K562 (cell line): ENCODE measurements at regions not wholly inside any gene's neighbourhood (a gene's known extent, or its start where the extent isn't known, plus 50 kb on each side); places are given as distances from the start of the nearest gene placed in this dataset.

Source experiments
- CEBPB ChIP-seq: fragments of 450-650 bp; IDR thresholded peaks from 2 replicates; pipeline ENCODE4 v1.6.1; 2016; ENCODE audit warnings: missing genetic modification characterization, missing compliant biosample characterization
- E2F5 ChIP-seq: sonication (generic); formaldehyde crosslinking; IDR thresholded peaks from 2 replicates; pipeline ENCODE4 v1.8.0; 2022; ENCODE audit warnings: mild to moderate bottlenecking, missing genetic modification reagents
- ETV1 ChIP-seq: fragments of 450-650 bp; conservative IDR thresholded peaks from 2 replicates; pipeline ENCODE4 v1.6.1; 2016; ENCODE audit warnings: missing genetic modification characterization, control low read depth, low read depth, missing compliant biosample characterization
- HMG20A ChIP-seq: fragments of 450-650 bp; formaldehyde crosslinking; conservative IDR thresholded peaks from 2 replicates; pipeline ENCODE4 v1.4.0; 2020; ENCODE audit warnings: mild to moderate bottlenecking, mixed read lengths
- MAFF ChIP-seq: IDR thresholded peaks from 2 replicates; pipeline ENCODE4 v1.6.1; 2012; ENCODE audit warnings: low read length, improper control_type of control experiment
- MEIS2 ChIP-seq: fragments of 450-650 bp; IDR thresholded peaks from 2 replicates; pipeline ENCODE4 v1.6.1; 2014; ENCODE audit warnings: mild to moderate bottlenecking; ENCODE audit not compliant: partially characterized antibody
- PURB ChIP-seq: sonication (generic); formaldehyde crosslinking; IDR thresholded peaks from 2 replicates; pipeline ENCODE4 v1.9.0; 2021; ENCODE audit warnings: low read depth, mild to moderate bottlenecking, missing genetic modification reagents
- RNF219 ChIP-seq: fragments of 250-450 bp; sonication (Bioruptor Pico); IDR thresholded peaks from 2 replicates; pipeline ENCODE4 v1.5.0; 2022; ENCODE audit warnings: mild to moderate bottlenecking
- ZBTB12 ChIP-seq: fragments of 250-450 bp; sonication (Bioruptor Pico); IDR thresholded peaks from 2 replicates; pipeline ENCODE4 v1.4.0; 2020
- ZBTB9 ChIP-seq: fragments of 450-650 bp; formaldehyde crosslinking; IDR thresholded peaks from 2 replicates; pipeline ENCODE4 v1.4.0; 2020; ENCODE audit warnings: mild to moderate bottlenecking, moderate library complexity
- ZNF133 ChIP-seq: fragments of 250-450 bp; sonication (Bioruptor Pico); IDR thresholded peaks from 2 replicates; pipeline ENCODE4 v1.4.0; 2020; ENCODE audit warnings: mild to moderate bottlenecking
- ZNF23 ChIP-seq: fragments of 250-450 bp; sonication (Bioruptor Pico); IDR thresholded peaks from 2 replicates; pipeline ENCODE4 v1.4.0; 2020; ENCODE audit warnings: mild to moderate bottlenecking
- ZNF512 ChIP-seq: IDR thresholded peaks from 2 replicates; pipeline ENCODE4 v1.6.1; 2016; ENCODE audit warnings: missing genetic modification characterization, missing compliant biosample characterization
- ZNF830 ChIP-seq: fragments of 250-450 bp; sonication (Bioruptor Pico); IDR thresholded peaks from 2 replicates; pipeline ENCODE4 v1.5.0; 2021; ENCODE audit warnings: mild to moderate bottlenecking

GRCh38 chr16:6864244-6864643 lies 468.4 kb upstream of the RBFOX1 start (continued):
- TF ChIP-seq ETV1 (no peak), ZBTB9 (CRISPR knock-in tag) (no peak), E2F5 (no peak), ZNF512 (tag) (no peak), RNF219 (CRISPR knock-in tag) (no peak), ZNF830 (CRISPR knock-in tag) (no peak), HMG20A (no peak), ZBTB12 (CRISPR knock-in tag) (no peak), CEBPB (tag) (no peak), PURB (CRISPR knock-in tag) (no peak), MAFF (no peak), MEIS2 (no peak), ZNF23 (CRISPR knock-in tag) (no peak), ZNF133 (CRISPR knock-in tag) (no peak)
